ENCODE measurements at regions not wholly inside any gene's neighbourhood (a gene's known extent, or its start where the extent isn't known, plus 50 kb on each side); places are given as distances from the start of the nearest gene placed in this dataset.

DNA sequence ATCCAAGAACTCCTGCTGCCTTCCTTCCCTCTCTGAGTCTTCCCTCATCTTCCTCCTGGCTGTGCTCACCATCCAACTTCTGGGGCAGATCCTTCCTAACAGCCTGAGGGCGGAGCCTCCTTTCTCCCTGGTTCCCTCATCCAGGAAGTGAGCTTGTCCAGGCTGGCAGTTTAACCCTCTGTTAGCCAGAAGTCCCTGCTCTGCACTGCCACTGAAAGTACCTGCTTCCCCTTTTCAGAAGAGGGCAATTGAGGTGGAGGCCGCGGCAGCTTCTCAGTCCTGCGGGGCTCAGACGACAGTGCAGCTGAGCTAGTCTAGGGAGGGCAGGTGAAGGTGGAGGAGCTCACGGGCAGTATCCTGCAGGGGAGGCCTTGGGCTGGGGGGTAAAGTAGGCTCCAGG, 149.1 kb downstream of the FCRL5 start:
- TF ChIP-seq, protein P1, sequence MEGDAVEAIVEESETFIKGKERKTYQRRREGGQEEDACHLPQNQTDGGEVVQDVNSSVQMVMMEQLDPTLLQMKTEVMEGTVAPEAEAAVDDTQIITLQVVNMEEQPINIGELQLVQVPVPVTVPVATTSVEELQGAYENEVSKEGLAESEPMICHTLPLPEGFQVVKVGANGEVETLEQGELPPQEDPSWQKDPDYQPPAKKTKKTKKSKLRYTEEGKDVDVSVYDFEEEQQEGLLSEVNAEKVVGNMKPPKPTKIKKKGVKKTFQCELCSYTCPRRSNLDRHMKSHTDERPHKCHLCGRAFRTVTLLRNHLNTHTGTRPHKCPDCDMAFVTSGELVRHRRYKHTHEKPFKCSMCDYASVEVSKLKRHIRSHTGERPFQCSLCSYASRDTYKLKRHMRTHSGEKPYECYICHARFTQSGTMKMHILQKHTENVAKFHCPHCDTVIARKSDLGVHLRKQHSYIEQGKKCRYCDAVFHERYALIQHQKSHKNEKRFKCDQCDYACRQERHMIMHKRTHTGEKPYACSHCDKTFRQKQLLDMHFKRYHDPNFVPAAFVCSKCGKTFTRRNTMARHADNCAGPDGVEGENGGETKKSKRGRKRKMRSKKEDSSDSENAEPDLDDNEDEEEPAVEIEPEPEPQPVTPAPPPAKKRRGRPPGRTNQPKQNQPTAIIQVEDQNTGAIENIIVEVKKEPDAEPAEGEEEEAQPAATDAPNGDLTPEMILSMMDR (IDR thresholded peaks at IDR 0.05; ENCODE audit: insufficient read depth, low read depth, low read length): no peak
- no peak for TF ChIP-seq EZH2 (IDR thresholded peaks at IDR 0.05; ENCODE audit: insufficient read depth, low read length)
